Spleen (tissue), 11 donors: ENCODE measurements at regions not wholly inside any gene's neighbourhood (a gene's known extent, or its start where the extent isn't known, plus 50 kb on each side); places are given as distances from the start of the nearest gene placed in this dataset.

Experiments used
- DNase-seq: peaks from one replicate; pipeline ENCODE4 v3.0.0-alpha.2; 2020
- H3K27ac ChIP-seq, 8 donors: fragments of 200-600 bp; sonication (generic) in 7 of 8; 1 replicate in 4 of 8; 2 replicates in 4 of 8; pipeline versions ENCODE4 v1.5.0 to v1.8.0; 2016 to 2021; ENCODE audit warnings: inconsistent platforms in 4 of 8, mild to moderate bottlenecking in 4 of 8, moderate library complexity in 1 of 8
- H3K27me3 ChIP-seq, 7 donors: fragments of 200-600 bp; sonication (generic) in 6 of 7; replicated peaks in 1 of 7; 1 replicate in 4 of 7; 2 replicates in 3 of 7; pipeline versions ENCODE4 v1.5.0 to v1.8.0; 2016 to 2021; ENCODE audit warnings: inconsistent platforms in 3 of 7, mild to moderate bottlenecking in 1 of 7
- H3K36me3 ChIP-seq, 6 donors: fragments of 200-600 bp; sonication (generic) in 5 of 6; 1 replicate in 4 of 6; 2 replicates in 2 of 6; pipeline versions ENCODE4 v1.5.0 to v1.8.0; 2016 to 2021; ENCODE audit warnings: inconsistent platforms in 2 of 6
- H3K4me1 ChIP-seq, 6 donors: fragments of 200-600 bp; sonication (generic) in 5 of 6; 1 replicate in 3 of 6; 2 replicates in 3 of 6; pipeline versions ENCODE4 v1.5.0 to v1.8.0; 2016 to 2021; ENCODE audit warnings: inconsistent platforms in 3 of 6
- H3K4me3 ChIP-seq, 8 donors: fragments of 200-600 bp; sonication (generic) in 7 of 8; 1 replicate in 4 of 8; 2 replicates in 4 of 8; pipeline versions ENCODE4 v1.5.0 to v1.8.0; 2016 to 2021; ENCODE audit warnings: inconsistent platforms in 4 of 8, mild to moderate bottlenecking in 4 of 8, moderate library complexity in 2 of 8
- H3K9me3 ChIP-seq, 8 donors: fragments of 200-600 bp; sonication (generic) in 7 of 8; 1 replicate in 4 of 8; 2 replicates in 4 of 8; pipeline versions ENCODE4 v1.5.0 to v1.8.0; 2016 to 2021; ENCODE audit warnings: inconsistent platforms in 4 of 8
- POLR2A ChIP-seq, 3 donors: fragments of 450-650 bp; IDR thresholded peaks; one replicate each; pipeline ENCODE4 v1.5.1; 2017; ENCODE audit warnings: antibody characterized with exemption in 3 of 3, mild to moderate bottlenecking in 1 of 3
- POLR2AphosphoS5 ChIP-seq, 3 donors: sonication (generic); formaldehyde crosslinking; IDR thresholded peaks; one replicate each; pipeline ENCODE4 v1.5.1; 2017; ENCODE audit warnings: antibody characterized with exemption in 3 of 3
- WGBS, 5 donors: extraction: QIAGEN DNeasy Blood & Tissue Kit in 3 of 5; methylation state at CpG; one replicate each; pipeline versions ENCODE4 v1.1.5 to v1.1.7; 2013 to 2018; 5-methylcytosine and 5-hydroxymethylcytosine counted together
- intact Hi-C: fragments of 100-400 bp; cut with DNase I; formaldehyde crosslinking; loops from one replicate; pipeline ENCODE4 v1.15.0; 2023; ENCODE audit warnings: low total_unique reads
- TF ChIP-seq, protein P1 (sequence below), 11 experiments: fragments of 200-600 bp in 7 of 11; fragments of 450-650 bp in 4 of 11; sonication (generic) in 4 of 11; IDR thresholded peaks in 8 of 11; conservative IDR thresholded peaks in 3 of 11; 1 replicate in 7 of 11; 2 replicates in 4 of 11; pipeline versions ENCODE4 v1.4.0 to v1.8.0; 2016 to 2021; ENCODE audit warnings: antibody characterized with exemption in 11 of 11, inconsistent platforms in 4 of 11, mild to moderate bottlenecking in 1 of 11
- donor health status: healthy with polysubstance abuse.
- donor health status: DM: no; HTN: no; CAD: no; lungs with moderate emphysema.
- donor health status: DM: no; HTN: no; CAD: no.
- donor health status: Bipolar disorder and iron deficiency.
- donor health status: healthy.
- donor health status: DM: no; HTN: no; CAD: no.
- donor health status: DM: yes; HTN: yes; CAD: no.

DNA sequence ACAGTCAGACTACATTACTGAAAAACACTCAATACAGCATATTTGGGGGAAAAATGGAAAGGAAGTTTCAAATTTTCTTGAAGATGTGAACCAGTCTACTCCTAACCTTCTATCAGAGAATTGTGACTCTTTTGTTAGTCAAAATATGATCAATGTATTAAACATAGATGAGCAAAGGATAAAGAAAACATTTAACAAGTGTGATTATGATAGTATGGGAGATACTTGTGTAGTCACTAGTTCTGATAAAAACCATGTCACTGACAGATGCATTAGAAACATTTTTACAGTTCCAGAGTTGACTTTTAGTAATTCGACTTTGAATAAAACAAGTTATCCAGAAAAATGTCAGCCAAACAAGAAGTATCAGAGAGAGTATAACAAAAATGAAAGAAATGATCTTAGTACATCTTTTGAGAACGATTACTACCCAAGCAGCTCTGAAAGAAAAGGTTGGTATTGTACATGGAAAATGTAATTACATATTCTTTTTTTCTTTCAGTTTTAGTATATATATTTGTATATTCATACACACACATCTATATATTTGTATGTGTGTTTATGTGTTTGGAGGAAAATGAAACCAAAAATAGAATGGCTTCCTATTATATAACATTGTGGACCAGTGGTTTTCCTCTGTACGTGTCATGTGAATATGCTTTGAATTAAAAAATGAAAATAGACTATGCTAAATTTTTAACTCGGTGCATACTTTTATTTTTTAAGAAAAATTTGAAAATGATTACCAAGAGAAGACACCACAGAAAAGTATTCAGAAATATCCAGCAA is 63.3 kb upstream of the ABCD2 start:
- Histone ChIP-seq H3K9me3 (peaks cover 0 to 10% (median 4%) of the 10 kb centered on the region in 8 donors), H3K36me3 (no peaks in the 10 kb centered on the region), H3K4me3 (peak overlapping the region in 2 of 8 donors; percentile 20 to 52), H3K27ac (peak overlapping the region in 7 of 8 donors; percentile 39 to 67 (median 52)), H3K27me3 (no peaks in the 10 kb centered on the region), H3K4me1 (peaks cover 0 to 5% (median 0%) of the 10 kb centered on the region in 6 donors)
- intact Hi-C loops: no loop called here
- no peak for TF ChIP-seq POLR2AphosphoS5 (IDR thresholded peaks at IDR 0.05)
- TF ChIP-seq, protein P1, sequence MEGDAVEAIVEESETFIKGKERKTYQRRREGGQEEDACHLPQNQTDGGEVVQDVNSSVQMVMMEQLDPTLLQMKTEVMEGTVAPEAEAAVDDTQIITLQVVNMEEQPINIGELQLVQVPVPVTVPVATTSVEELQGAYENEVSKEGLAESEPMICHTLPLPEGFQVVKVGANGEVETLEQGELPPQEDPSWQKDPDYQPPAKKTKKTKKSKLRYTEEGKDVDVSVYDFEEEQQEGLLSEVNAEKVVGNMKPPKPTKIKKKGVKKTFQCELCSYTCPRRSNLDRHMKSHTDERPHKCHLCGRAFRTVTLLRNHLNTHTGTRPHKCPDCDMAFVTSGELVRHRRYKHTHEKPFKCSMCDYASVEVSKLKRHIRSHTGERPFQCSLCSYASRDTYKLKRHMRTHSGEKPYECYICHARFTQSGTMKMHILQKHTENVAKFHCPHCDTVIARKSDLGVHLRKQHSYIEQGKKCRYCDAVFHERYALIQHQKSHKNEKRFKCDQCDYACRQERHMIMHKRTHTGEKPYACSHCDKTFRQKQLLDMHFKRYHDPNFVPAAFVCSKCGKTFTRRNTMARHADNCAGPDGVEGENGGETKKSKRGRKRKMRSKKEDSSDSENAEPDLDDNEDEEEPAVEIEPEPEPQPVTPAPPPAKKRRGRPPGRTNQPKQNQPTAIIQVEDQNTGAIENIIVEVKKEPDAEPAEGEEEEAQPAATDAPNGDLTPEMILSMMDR (IDR thresholded peaks at IDR 0.05 in 8 of 11, conservative IDR thresholded peaks at IDR 0.05 in 3 of 11): no peak
- DNase-seq: no peak
- 37 to 59% (median 40%) methylated on average over 4 of the region's 4 CpGs for WGBS, 5 donors

DNA sequence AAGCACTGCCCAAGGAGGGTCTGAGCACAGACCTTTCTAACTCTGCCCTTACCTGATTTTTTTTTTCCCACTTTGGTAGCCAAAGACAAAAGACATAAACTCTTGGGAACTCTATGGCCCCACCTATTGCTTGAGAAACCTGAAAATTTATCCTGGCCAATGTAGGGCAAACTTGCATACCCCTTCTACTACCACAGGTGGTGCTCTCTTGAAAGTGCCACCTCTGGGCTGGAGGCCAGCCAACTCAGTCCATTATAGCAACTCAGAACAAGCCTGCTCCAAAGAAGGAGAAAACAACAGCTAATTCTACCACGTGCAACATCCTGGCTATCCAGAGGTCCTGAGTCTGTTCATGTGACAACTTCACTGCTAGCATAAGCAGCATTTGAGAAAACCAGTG is 55.7 kb upstream of the ABCD2 start:
- Histone ChIP-seq H3K36me3 (no peaks in the 10 kb centered on the region), H3K27me3 (no peaks in the 10 kb centered on the region), H3K9me3 (peaks cover 0 to 35% (median 18%) of the 10 kb centered on the region in 8 donors), H3K27ac (no peak overlapping the region), H3K4me3 (no peak overlapping the region), H3K4me1 (no peaks in the 10 kb centered on the region)
- TF ChIP-seq POLR2AphosphoS5 (IDR thresholded peaks at IDR 0.05) (no peak), POLR2A (IDR thresholded peaks at IDR 0.05) (no peak)
- TF ChIP-seq, protein P1 (IDR thresholded peaks at IDR 0.05 in 8 of 11, conservative IDR thresholded peaks at IDR 0.05 in 3 of 11): no peak
- intact Hi-C loops: no loop called here
- DNase-seq: no peak
- 75 to 94% (median 83%) methylated on average over 1 of the region's 1 CpG for WGBS, 5 donors

DNA sequence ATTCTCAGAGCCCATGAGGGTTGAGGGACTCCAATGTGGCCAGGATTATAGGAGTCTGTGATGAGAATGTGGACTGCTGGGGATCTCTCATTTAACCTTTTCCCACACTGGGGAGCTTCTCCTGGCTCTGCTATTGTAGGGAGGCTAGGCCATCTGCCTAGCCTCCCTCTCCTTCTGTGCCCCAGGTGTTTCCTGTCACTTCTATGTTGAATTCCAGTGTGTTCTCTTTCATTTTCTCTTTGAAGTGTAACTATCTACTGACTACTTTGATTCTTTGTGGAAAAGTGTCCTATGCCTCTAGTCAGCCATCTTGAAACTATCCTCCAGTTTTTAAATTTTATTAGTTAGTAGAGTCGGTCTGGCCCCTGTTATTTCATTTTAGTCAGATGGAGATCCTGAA is 53.4 kb upstream of the ABCD2 start:
- intact Hi-C loops: no loop called here
- no peaks in the 10 kb centered on the region for H3K36me3 ChIP-seq
- no peaks in the 10 kb centered on the region for H3K4me1 ChIP-seq
- DNase-seq: no peak
- TF ChIP-seq, protein P1 (IDR thresholded peaks at IDR 0.05 in 8 of 11, conservative IDR thresholded peaks at IDR 0.05 in 3 of 11): no peak
- TF ChIP-seq POLR2AphosphoS5 (IDR thresholded peaks at IDR 0.05) (no peak), POLR2A (IDR thresholded peaks at IDR 0.05) (no peak)
- 66 to 89% (median 79%) methylated on average over 1 of the region's 1 CpG for WGBS, 5 donors
- no peak overlapping the region for H3K4me3 ChIP-seq
- no peak overlapping the region for H3K27ac ChIP-seq
- no peaks in the 10 kb centered on the region for H3K27me3 ChIP-seq
- peaks cover 0 to 36% (median 20%) of the 10 kb centered on the region in 8 donors for H3K9me3 ChIP-seq
